ENCODE measurements at regions not wholly inside any gene's neighbourhood (a gene's known extent, or its start where the extent isn't known, plus 50 kb on each side); places are given as distances from the start of the nearest gene placed in this dataset.

- no peak for TF ChIP-seq EZH2phosphoT487 (IDR thresholded peaks at IDR 0.05)
- no peak for TF ChIP-seq CTCF (IDR thresholded peaks at IDR 0.05)
- no peak for TF ChIP-seq EZH2 (IDR thresholded peaks at IDR 0.05)
- DNase-seq (ENCODE audit: low spot score), result no peak
Observed at GRCh38 chr5:29240379-29240778, 1953.1 kb upstream of the CDH6 start.

GRCh38 chr5:29239606-29240005 is 1953.9 kb upstream of the CDH6 start:
- no peak overlapping the region for H3K4me3 Mint-ChIP-seq
- Histone ChIP-seq H3K27ac (no peak overlapping the region), H3K79me2 (ENCODE audit: low read depth) (no peaks in the 10 kb centered on the region), H2AFZ (replicated peaks) (no peak overlapping the region), H3K4me2 (no peak overlapping the region), H3K9ac (no peak overlapping the region), H3K4me3 (no peak overlapping the region), H3K36me3 (no peaks in the 10 kb centered on the region), H3F3A (ENCODE audit: low read depth) (no peaks in the 10 kb centered on the region), H3K9me3 (ENCODE audit: low read depth) (no peaks in the 10 kb centered on the region), H3K27me3 (no peaks in the 10 kb centered on the region), H4K20me1 (ENCODE audit: low read depth) (no peaks in the 10 kb centered on the region), H3K4me1 (no peaks in the 10 kb centered on the region)
- DNase-seq (ENCODE audit: low spot score), result no peak
- TF ChIP-seq EZH2phosphoT487 (IDR thresholded peaks at IDR 0.05) (no peak), EZH2 (IDR thresholded peaks at IDR 0.05) (no peak), CTCF (IDR thresholded peaks at IDR 0.05) (no peak)
- H3K4me1 Mint-ChIP-seq, result no peaks in the 10 kb centered on the region
- H3K27me3 Mint-ChIP-seq (ENCODE audit: insufficient read depth, low read depth), result peaks cover 5% of the 10 kb centered on the region
- H3K9me3 Mint-ChIP-seq, result no peaks in the 10 kb centered on the region
- peak overlapping the region; percentile 66 for H3K27ac Mint-ChIP-seq
- no peaks in the 10 kb centered on the region for H3K36me3 Mint-ChIP-seq

More at GRCh38 chr5:29240379-29240778, 1953.1 kb upstream of the CDH6 start:
- no peaks in the 10 kb centered on the region for H3K79me2 ChIP-seq (ENCODE audit: low read depth)
- H3K27ac ChIP-seq, result no peak overlapping the region
- Mint-ChIP-seq H3K27ac (no peak overlapping the region), H3K4me3 (no peak overlapping the region), H3K9me3 (no peaks in the 10 kb centered on the region), H3K4me1 (no peaks in the 10 kb centered on the region), H3K27me3 (ENCODE audit: insufficient read depth, low read depth) (peaks cover 5% of the 10 kb centered on the region), H3K36me3 (no peaks in the 10 kb centered on the region)
- no peaks in the 10 kb centered on the region for H3F3A ChIP-seq (ENCODE audit: low read depth)
- no peaks in the 10 kb centered on the region for H3K27me3 ChIP-seq
- H2AFZ ChIP-seq (replicated peaks), result no peak overlapping the region
- no peaks in the 10 kb centered on the region for H3K4me1 ChIP-seq
- H3K36me3 ChIP-seq, result no peaks in the 10 kb centered on the region
- no peak overlapping the region for H3K4me3 ChIP-seq
- no peaks in the 10 kb centered on the region for H3K9me3 ChIP-seq (ENCODE audit: low read depth)
- no peak overlapping the region for H3K9ac ChIP-seq
- no peaks in the 10 kb centered on the region for H4K20me1 ChIP-seq (ENCODE audit: low read depth)
- H3K4me2 ChIP-seq, result no peak overlapping the region

- H3K9ac ChIP-seq, result no peak overlapping the region
- Mint-ChIP-seq H3K27ac (no peak overlapping the region), H3K27me3 (ENCODE audit: insufficient read depth, low read depth) (peaks cover 3% of the 10 kb centered on the region), H3K4me3 (no peak overlapping the region), H3K9me3 (no peaks in the 10 kb centered on the region), H3K36me3 (no peaks in the 10 kb centered on the region), H3K4me1 (no peaks in the 10 kb centered on the region)
- H3K4me1 ChIP-seq, result no peaks in the 10 kb centered on the region
- no peaks in the 10 kb centered on the region for H3F3A ChIP-seq (ENCODE audit: low read depth)
- H3K36me3 ChIP-seq, result no peaks in the 10 kb centered on the region
- H3K79me2 ChIP-seq (ENCODE audit: low read depth), result no peaks in the 10 kb centered on the region
- TF ChIP-seq CTCF (IDR thresholded peaks at IDR 0.05) (no peak), EZH2phosphoT487 (IDR thresholded peaks at IDR 0.05) (no peak), EZH2 (IDR thresholded peaks at IDR 0.05) (no peak)
- H3K9me3 ChIP-seq (ENCODE audit: low read depth), result no peaks in the 10 kb centered on the region
- H3K4me3 ChIP-seq, result no peak overlapping the region
- H3K27me3 ChIP-seq, result no peaks in the 10 kb centered on the region
- H4K20me1 ChIP-seq (ENCODE audit: low read depth), result no peaks in the 10 kb centered on the region
- H2AFZ ChIP-seq (replicated peaks), result no peak overlapping the region
- no peak overlapping the region for H3K4me2 ChIP-seq
- no peak for DNase-seq (ENCODE audit: low spot score)
- H3K27ac ChIP-seq, result no peak overlapping the region
Observed at GRCh38 chr5:29238115-29238514, 1955.4 kb upstream of the CDH6 start.
